ENCODE measurements at regions not wholly inside any gene's neighbourhood (a gene's known extent, or its start where the extent isn't known, plus 50 kb on each side); places are given as distances from the start of the nearest gene placed in this dataset.

GRCh38 chr10:108254089-108254488 is 1089.6 kb upstream of the SORCS1 start:
- TF ChIP-seq CTCF (IDR thresholded peaks at IDR 0.05; ENCODE audit: borderline replicate concordance, insufficient read depth, low read depth, low read length), result no peak
- H3K4me3 ChIP-seq (ENCODE audit: low read depth, low read length), result no peak overlapping the region

- TF ChIP-seq CTCF (IDR thresholded peaks at IDR 0.05; ENCODE audit: borderline replicate concordance, insufficient read depth, low read depth, low read length), result no peak
Observed at GRCh38 chr10:108252771-108253170, 1088.3 kb upstream of the SORCS1 start.

GRCh38 chr10:108250936-108251620 is 1086.6 kb upstream of the SORCS1 start:
- no peak overlapping the region for H3K4me3 ChIP-seq (ENCODE audit: low read depth, low read length)
- TF ChIP-seq CTCF (IDR thresholded peaks at IDR 0.05; ENCODE audit: borderline replicate concordance, insufficient read depth, low read depth, low read length), result no peak

More at GRCh38 chr10:108252771-108253170, 1088.3 kb upstream of the SORCS1 start:
- no peak overlapping the region for H3K4me3 ChIP-seq (ENCODE audit: low read depth, low read length)

- TF ChIP-seq CTCF (IDR thresholded peaks at IDR 0.05; ENCODE audit: borderline replicate concordance, insufficient read depth, low read depth, low read length), result peak; percentile 30; the same call in 1 of the 2 replicates
- no peak overlapping the region for H3K4me3 ChIP-seq (ENCODE audit: low read depth, low read length)
Observed at GRCh38 chr10:108249940-108250339, 1085.4 kb upstream of the SORCS1 start.

- no peak for TF ChIP-seq CTCF (IDR thresholded peaks at IDR 0.05; ENCODE audit: borderline replicate concordance, insufficient read depth, low read depth, low read length)
- no peak overlapping the region for H3K4me3 ChIP-seq (ENCODE audit: low read depth, low read length)
Observed at GRCh38 chr10:108244443-108245228, 1080.1 kb upstream of the SORCS1 start.

- H3K4me3 ChIP-seq (ENCODE audit: low read depth, low read length), result no peak overlapping the region
- no peak for TF ChIP-seq CTCF (IDR thresholded peaks at IDR 0.05; ENCODE audit: borderline replicate concordance, insufficient read depth, low read depth, low read length)
Observed at GRCh38 chr10:108241166-108241565, 1076.7 kb upstream of the SORCS1 start.

GRCh38 chr10:108238261-108238660 is 1073.8 kb upstream of the SORCS1 start:
- H3K4me3 ChIP-seq (ENCODE audit: low read depth, low read length), result no peak overlapping the region
- no peak for TF ChIP-seq CTCF (IDR thresholded peaks at IDR 0.05; ENCODE audit: borderline replicate concordance, insufficient read depth, low read depth, low read length)
